ENCODE measurements at regions not wholly inside any gene's neighbourhood (a gene's known extent, or its start where the extent isn't known, plus 50 kb on each side); places are given as distances from the start of the nearest gene placed in this dataset.
"Not testable (repeated sequence)": the region's sequence is repeated elsewhere in the genome, so short reads cannot be mapped to it uniquely, and the experiment has no call there.

GRCh38 chr9:81321551-81321950 is 367.8 kb downstream of the TLE1 start:
- Histone ChIP-seq H3K27ac (ENCODE audit: insufficient read depth, low read length, poor library complexity, severe bottlenecking) (no peak overlapping the region), H3K36me3 (ENCODE audit: control insufficient read depth, insufficient read depth, low read length) (no peaks in the 10 kb centered on the region), H3K27me3 (replicated peaks; ENCODE audit: control insufficient read depth, insufficient read depth, low read length, poor library complexity, severe bottlenecking) (no peaks in the 10 kb centered on the region), H3K4me1 (ENCODE audit: control insufficient read depth, insufficient read depth, low read length, poor library complexity, severe bottlenecking) (no peaks in the 10 kb centered on the region), H3K9me3 (ENCODE audit: control insufficient read depth, low read length) (no peaks in the 10 kb centered on the region), H3K4me3 (ENCODE audit: insufficient read depth, low read depth, low read length, poor library complexity, severe bottlenecking) (no peak overlapping the region)
- DNase-seq, result no peak

GRCh38 chr9:81320909-81321482 is 368.4 kb downstream of the TLE1 start:
- no peaks in the 10 kb centered on the region for H3K4me1 ChIP-seq (ENCODE audit: control insufficient read depth, insufficient read depth, low read length, poor library complexity, severe bottlenecking)
- DNase-seq, result no peak
- no peak overlapping the region for H3K4me3 ChIP-seq (ENCODE audit: insufficient read depth, low read depth, low read length, poor library complexity, severe bottlenecking)
- H3K36me3 ChIP-seq (ENCODE audit: control insufficient read depth, insufficient read depth, low read length), result no peaks in the 10 kb centered on the region
- H3K9me3 ChIP-seq (ENCODE audit: control insufficient read depth, low read length), result no peaks in the 10 kb centered on the region
- no peaks in the 10 kb centered on the region for H3K27me3 ChIP-seq (replicated peaks; ENCODE audit: control insufficient read depth, insufficient read depth, low read length, poor library complexity, severe bottlenecking)
- no peak overlapping the region for H3K27ac ChIP-seq (ENCODE audit: insufficient read depth, low read length, poor library complexity, severe bottlenecking)

- Histone ChIP-seq H3K27ac (ENCODE audit: insufficient read depth, low read length, poor library complexity, severe bottlenecking) (no peak overlapping the region), H3K4me3 (ENCODE audit: insufficient read depth, low read depth, low read length, poor library complexity, severe bottlenecking) (no peak overlapping the region), H3K9me3 (ENCODE audit: control insufficient read depth, low read length) (no peaks in the 10 kb centered on the region), H3K4me1 (ENCODE audit: control insufficient read depth, insufficient read depth, low read length, poor library complexity, severe bottlenecking) (no peaks in the 10 kb centered on the region), H3K36me3 (ENCODE audit: control insufficient read depth, insufficient read depth, low read length) (no peaks in the 10 kb centered on the region), H3K27me3 (replicated peaks; ENCODE audit: control insufficient read depth, insufficient read depth, low read length, poor library complexity, severe bottlenecking) (no peaks in the 10 kb centered on the region)
- DNase-seq, result no peak
Observed at GRCh38 chr9:81318571-81318970, 370.8 kb downstream of the TLE1 start.

GRCh38 chr9:81317939-81318338 is 371.4 kb downstream of the TLE1 start:
- DNase-seq, result no peak
- Histone ChIP-seq H3K27me3 (replicated peaks; ENCODE audit: control insufficient read depth, insufficient read depth, low read length, poor library complexity, severe bottlenecking) (no peaks in the 10 kb centered on the region), H3K4me3 (ENCODE audit: insufficient read depth, low read depth, low read length, poor library complexity, severe bottlenecking) (no peak overlapping the region), H3K4me1 (ENCODE audit: control insufficient read depth, insufficient read depth, low read length, poor library complexity, severe bottlenecking) (no peaks in the 10 kb centered on the region), H3K27ac (ENCODE audit: insufficient read depth, low read length, poor library complexity, severe bottlenecking) (no peak overlapping the region), H3K36me3 (ENCODE audit: control insufficient read depth, insufficient read depth, low read length) (no peaks in the 10 kb centered on the region), H3K9me3 (ENCODE audit: control insufficient read depth, low read length) (no peaks in the 10 kb centered on the region)

- Histone ChIP-seq H3K27ac (ENCODE audit: insufficient read depth, low read length, poor library complexity, severe bottlenecking) (no peak overlapping the region), H3K4me3 (ENCODE audit: insufficient read depth, low read depth, low read length, poor library complexity, severe bottlenecking) (no peak overlapping the region), H3K4me1 (ENCODE audit: control insufficient read depth, insufficient read depth, low read length, poor library complexity, severe bottlenecking) (no peaks in the 10 kb centered on the region), H3K9me3 (ENCODE audit: control insufficient read depth, low read length) (no peaks in the 10 kb centered on the region), H3K36me3 (ENCODE audit: control insufficient read depth, insufficient read depth, low read length) (no peaks in the 10 kb centered on the region), H3K27me3 (replicated peaks; ENCODE audit: control insufficient read depth, insufficient read depth, low read length, poor library complexity, severe bottlenecking) (no peaks in the 10 kb centered on the region)
- no peak for DNase-seq
Observed at GRCh38 chr9:81317223-81317622, 372.1 kb downstream of the TLE1 start.

- H3K27me3 ChIP-seq (replicated peaks; ENCODE audit: control insufficient read depth, insufficient read depth, low read length, poor library complexity, severe bottlenecking), result no peaks in the 10 kb centered on the region
- no peak overlapping the region for H3K27ac ChIP-seq (ENCODE audit: insufficient read depth, low read length, poor library complexity, severe bottlenecking)
- DNase-seq, result no peak
Observed at GRCh38 chr9:81314490-81314889, 374.9 kb downstream of the TLE1 start.

GRCh38 chr9:81313877-81314276 is 375.5 kb downstream of the TLE1 start:
- Histone ChIP-seq H3K27ac (ENCODE audit: insufficient read depth, low read length, poor library complexity, severe bottlenecking) (no peak overlapping the region), H3K4me3 (ENCODE audit: insufficient read depth, low read depth, low read length, poor library complexity, severe bottlenecking) (no peak overlapping the region), H3K4me1 (ENCODE audit: control insufficient read depth, insufficient read depth, low read length, poor library complexity, severe bottlenecking) (no peaks in the 10 kb centered on the region), H3K36me3 (ENCODE audit: control insufficient read depth, insufficient read depth, low read length) (no peaks in the 10 kb centered on the region), H3K27me3 (replicated peaks; ENCODE audit: control insufficient read depth, insufficient read depth, low read length, poor library complexity, severe bottlenecking) (no peaks in the 10 kb centered on the region), H3K9me3 (ENCODE audit: control insufficient read depth, low read length) (no peaks in the 10 kb centered on the region)
- DNase-seq, result no peak

More at GRCh38 chr9:81314490-81314889, 374.9 kb downstream of the TLE1 start:
- Histone ChIP-seq H3K4me3 (ENCODE audit: insufficient read depth, low read depth, low read length, poor library complexity, severe bottlenecking) (no peak overlapping the region), H3K9me3 (ENCODE audit: control insufficient read depth, low read length) (no peaks in the 10 kb centered on the region), H3K4me1 (ENCODE audit: control insufficient read depth, insufficient read depth, low read length, poor library complexity, severe bottlenecking) (no peaks in the 10 kb centered on the region), H3K36me3 (ENCODE audit: control insufficient read depth, insufficient read depth, low read length) (no peaks in the 10 kb centered on the region)

GRCh38 chr9:81312346-81312745 is 377.0 kb downstream of the TLE1 start:
- H3K27ac ChIP-seq (ENCODE audit: insufficient read depth, low read length, poor library complexity, severe bottlenecking), result no peak overlapping the region
- H3K4me1 ChIP-seq (ENCODE audit: control insufficient read depth, insufficient read depth, low read length, poor library complexity, severe bottlenecking), result no peaks in the 10 kb centered on the region
- H3K27me3 ChIP-seq (replicated peaks; ENCODE audit: control insufficient read depth, insufficient read depth, low read length, poor library complexity, severe bottlenecking), result no peaks in the 10 kb centered on the region
- no peak for DNase-seq
- H3K4me3 ChIP-seq (ENCODE audit: insufficient read depth, low read depth, low read length, poor library complexity, severe bottlenecking), result no peak overlapping the region
- no peaks in the 10 kb centered on the region for H3K9me3 ChIP-seq (ENCODE audit: control insufficient read depth, low read length)
- H3K36me3 ChIP-seq (ENCODE audit: control insufficient read depth, insufficient read depth, low read length), result no peaks in the 10 kb centered on the region

- Histone ChIP-seq H3K4me1 (ENCODE audit: control insufficient read depth, insufficient read depth, low read length, poor library complexity, severe bottlenecking) (no peaks in the 10 kb centered on the region), H3K9me3 (ENCODE audit: control insufficient read depth, low read length) (no peaks in the 10 kb centered on the region), H3K36me3 (ENCODE audit: control insufficient read depth, insufficient read depth, low read length) (no peaks in the 10 kb centered on the region), H3K27me3 (replicated peaks; ENCODE audit: control insufficient read depth, insufficient read depth, low read length, poor library complexity, severe bottlenecking) (no peaks in the 10 kb centered on the region), H3K27ac (ENCODE audit: insufficient read depth, low read length, poor library complexity, severe bottlenecking) (no peak overlapping the region), H3K4me3 (ENCODE audit: insufficient read depth, low read depth, low read length, poor library complexity, severe bottlenecking) (no peak overlapping the region)
- no peak for DNase-seq
Observed at GRCh38 chr9:81308404-81308803, 380.9 kb downstream of the TLE1 start.

- H3K9me3 ChIP-seq (ENCODE audit: control insufficient read depth, low read length); H3K4me3 ChIP-seq (ENCODE audit: insufficient read depth, low read depth, low read length, poor library complexity, severe bottlenecking); H3K36me3 ChIP-seq (ENCODE audit: control insufficient read depth, insufficient read depth, low read length); H3K27ac ChIP-seq (ENCODE audit: insufficient read depth, low read length, poor library complexity, severe bottlenecking); DNase-seq; H3K27me3 ChIP-seq (replicated peaks; ENCODE audit: control insufficient read depth, insufficient read depth, low read length, poor library complexity, severe bottlenecking); H3K4me1 ChIP-seq (ENCODE audit: control insufficient read depth, insufficient read depth, low read length, poor library complexity, severe bottlenecking): not testable (repeated sequence)
Observed at GRCh38 chr9:81307791-81308190, 381.6 kb downstream of the TLE1 start.
